Ishikawa (cell line): ENCODE measurements at regions not wholly inside any gene's neighbourhood (a gene's known extent, or its start where the extent isn't known, plus 50 kb on each side); places are given as distances from the start of the nearest gene placed in this dataset.

Experiments used
- EGR1 ChIP-seq: IDR thresholded peaks from 2 replicates; pipeline ENCODE4 v1.6.1; 2012
- TAF1 ChIP-seq: IDR thresholded peaks from 2 replicates; pipeline ENCODE4 v1.6.1; 2012; ENCODE audit warnings: low read depth, mild to moderate bottlenecking
- ZBTB7A ChIP-seq: IDR thresholded peaks from 2 replicates; pipeline ENCODE4 v1.6.1; 2012; ENCODE audit warnings: low read depth
- TF ChIP-seq, protein P1 (sequence below): IDR thresholded peaks from 2 replicates; pipeline ENCODE4 v1.6.1; 2012

DNA sequence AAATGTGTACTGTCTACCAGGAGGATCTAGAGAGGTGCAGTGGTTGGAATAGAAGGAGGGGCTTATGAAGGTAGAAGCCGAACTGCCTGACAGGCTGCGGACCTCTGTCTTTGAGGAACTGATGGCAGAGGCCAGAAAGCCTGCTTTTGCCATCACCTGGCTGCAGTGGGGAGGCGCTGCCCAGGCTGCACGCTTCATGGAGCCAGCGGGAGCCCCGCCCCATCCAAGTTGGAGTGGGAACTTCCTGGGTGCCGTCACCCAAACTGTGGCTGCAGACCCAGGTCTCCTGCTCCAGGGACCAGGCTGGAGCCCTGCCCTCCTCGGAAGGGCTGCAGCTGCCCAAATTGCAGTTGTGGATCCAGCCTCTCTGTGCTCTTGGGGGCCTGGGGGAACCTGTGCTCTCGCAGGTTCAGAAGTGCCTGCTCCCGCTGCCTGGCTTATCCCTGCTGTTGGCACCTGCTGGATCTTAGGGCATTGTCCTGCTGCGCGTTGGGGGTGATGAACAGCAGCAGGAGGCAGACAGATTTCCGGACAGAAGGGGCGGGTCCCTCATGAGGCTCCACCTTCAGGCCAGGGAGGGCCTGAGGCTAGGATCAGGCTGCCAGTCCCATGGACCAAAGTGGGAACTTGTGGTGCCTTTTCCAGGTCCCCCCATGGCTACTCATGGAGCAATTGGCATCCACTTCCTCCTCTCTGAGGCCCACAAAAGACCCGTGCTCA is 118.0 kb upstream of the PLPPR4 start:
- TF ChIP-seq, protein P1, sequence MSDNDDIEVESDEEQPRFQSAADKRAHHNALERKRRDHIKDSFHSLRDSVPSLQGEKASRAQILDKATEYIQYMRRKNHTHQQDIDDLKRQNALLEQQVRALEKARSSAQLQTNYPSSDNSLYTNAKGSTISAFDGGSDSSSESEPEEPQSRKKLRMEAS = no peak
- TF ChIP-seq ZBTB7A = no peak
- TF ChIP-seq TAF1 = no peak
- no peak for TF ChIP-seq EGR1
